H54 (cell line): ENCODE measurements at regions not wholly inside any gene's neighbourhood (a gene's known extent, or its start where the extent isn't known, plus 50 kb on each side); places are given as distances from the start of the nearest gene placed in this dataset.

Source experiments
- DNase-seq: peaks from one replicate; pipeline ENCODE4 v3.0.0; 2011; ENCODE audit warnings: low spot score, mixed read lengths; ENCODE audit not compliant: insufficient read length
- FAIRE-seq: peaks from 3 replicates; lab custom pipeline; 2011; peaks lifted over from hg19 to GRCh38; lab: Jason Lieb, UNC
- POLR2A ChIP-seq: IDR thresholded peaks from 2 replicates; pipeline ENCODE4 v1.6.1; 2011; ENCODE audit warnings: low read depth, mild to moderate bottlenecking, low read length

DNA sequence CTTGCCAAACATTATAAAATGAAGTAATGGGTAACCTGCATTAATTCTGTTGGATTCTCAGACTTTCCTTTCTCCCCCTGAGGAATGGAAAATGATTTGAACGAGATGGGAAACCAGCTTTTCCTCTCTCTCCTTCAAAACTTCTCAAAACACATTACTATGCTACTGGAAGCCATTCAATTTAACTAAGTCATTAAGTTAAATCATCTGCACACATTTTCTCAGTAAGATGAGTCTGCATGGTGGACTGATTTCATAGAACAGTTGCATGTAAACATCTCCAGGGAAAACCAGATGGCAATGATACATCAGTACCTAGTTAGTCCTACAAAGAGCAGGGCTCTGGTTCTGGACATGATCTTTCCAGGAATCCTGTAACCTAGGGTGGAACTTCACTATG, 59.9 kb downstream of the BMP4 start:
- DNase-seq (no peak), FAIRE-seq (no peak)
- no peak for TF ChIP-seq POLR2A

DNA sequence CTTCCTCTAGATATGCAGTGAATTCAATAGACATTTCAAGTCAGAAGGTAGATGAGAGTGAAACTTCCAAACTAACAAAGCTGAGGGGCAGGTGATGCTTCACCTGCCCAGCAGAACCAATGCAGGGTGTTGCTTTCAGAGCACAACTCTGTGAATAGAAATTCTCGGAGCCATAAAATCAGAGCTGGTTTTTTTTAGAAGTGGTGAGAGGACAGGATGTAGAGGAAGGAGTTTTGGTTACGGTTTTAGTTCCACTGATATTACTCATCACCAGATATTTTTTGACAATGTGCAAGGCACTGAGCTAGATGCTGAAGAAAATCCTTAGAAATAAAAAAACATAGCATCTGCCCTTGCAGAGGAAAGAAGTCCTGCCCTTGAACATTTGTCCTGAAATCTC, 62.2 kb downstream of the BMP4 start:
- FAIRE-seq (peak; percentile 23), DNase-seq (no peak)
- TF ChIP-seq POLR2A, result no peak

DNA sequence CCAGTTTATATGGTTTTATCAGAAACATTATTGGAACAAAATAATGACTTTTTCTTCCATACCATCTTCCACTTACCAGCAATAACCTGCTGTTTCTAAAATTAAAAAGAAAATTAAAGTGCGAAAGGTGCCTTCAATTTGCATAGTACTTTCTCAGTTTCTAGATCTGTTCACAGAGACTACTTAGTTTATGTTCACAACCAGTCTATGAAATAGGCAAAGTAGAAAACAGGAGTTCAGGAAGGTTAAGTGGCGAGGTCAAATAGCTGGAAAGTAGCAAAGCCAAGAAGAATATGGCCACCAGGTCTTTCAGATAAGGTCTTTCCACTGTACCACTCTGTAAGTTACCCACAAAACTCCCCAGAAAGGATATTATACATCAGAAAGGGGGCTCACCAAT, 63.3 kb downstream of the BMP4 start:
- FAIRE-seq (no peak), DNase-seq (no peak)
- TF ChIP-seq POLR2A, result no peak

DNA sequence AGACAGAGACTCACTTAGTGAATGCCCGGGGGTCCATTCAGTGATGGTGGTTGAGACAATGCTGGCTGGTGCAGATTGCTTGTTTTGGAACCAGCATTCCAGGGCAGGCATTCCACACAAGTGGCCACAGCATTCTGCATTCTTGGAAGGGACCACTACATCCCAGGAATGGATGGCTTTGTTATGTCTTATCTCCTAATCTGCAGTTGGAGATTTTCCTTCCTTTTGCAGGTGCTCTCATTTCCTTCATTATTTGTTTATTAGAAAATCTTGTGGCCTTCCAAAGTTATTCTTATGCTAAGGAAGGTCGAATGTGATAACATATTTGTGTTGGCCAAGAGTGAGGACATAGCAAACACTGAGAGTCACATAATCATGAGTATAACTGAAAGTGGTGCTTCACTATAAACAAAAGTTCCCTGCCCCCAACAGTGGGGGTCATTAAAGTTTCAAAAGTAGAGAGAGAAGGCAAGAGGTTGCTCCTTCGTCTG, 66.0 kb downstream of the BMP4 start:
- DNase-seq (no peak), FAIRE-seq (no peak)
- TF ChIP-seq POLR2A, result no peak

- DNase-seq (no peak), FAIRE-seq (no peak)
- TF ChIP-seq POLR2A, result no peak
Observed at GRCh38 chr14:53888535-53889386, 67.9 kb downstream of the BMP4 start.

- DNase-seq, result no peak
- no peak for FAIRE-seq
- TF ChIP-seq POLR2A, result no peak
Observed at GRCh38 chr14:53885136-53885640, 71.4 kb downstream of the BMP4 start.

DNA sequence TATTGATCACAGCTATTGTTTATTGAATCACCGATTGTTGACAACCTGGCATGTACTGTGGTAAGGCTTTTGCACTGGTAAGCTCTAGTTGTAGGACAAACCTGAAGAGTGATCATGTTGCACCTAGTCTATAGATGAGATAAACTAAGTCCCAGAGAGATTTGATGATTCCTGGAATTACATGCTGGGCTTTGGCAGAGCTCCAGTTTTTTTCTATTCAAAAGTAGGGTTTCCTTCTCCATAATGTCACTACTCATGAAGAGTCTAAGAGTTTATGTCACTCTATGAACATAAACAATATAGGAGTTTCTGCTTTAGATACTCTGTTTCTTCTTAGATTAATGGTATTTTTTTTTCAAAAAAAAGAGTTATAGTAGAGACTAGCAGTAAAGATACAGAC, 72.0 kb downstream of the BMP4 start:
- no peak for TF ChIP-seq POLR2A
- no peak for FAIRE-seq
- DNase-seq, result no peak

DNA sequence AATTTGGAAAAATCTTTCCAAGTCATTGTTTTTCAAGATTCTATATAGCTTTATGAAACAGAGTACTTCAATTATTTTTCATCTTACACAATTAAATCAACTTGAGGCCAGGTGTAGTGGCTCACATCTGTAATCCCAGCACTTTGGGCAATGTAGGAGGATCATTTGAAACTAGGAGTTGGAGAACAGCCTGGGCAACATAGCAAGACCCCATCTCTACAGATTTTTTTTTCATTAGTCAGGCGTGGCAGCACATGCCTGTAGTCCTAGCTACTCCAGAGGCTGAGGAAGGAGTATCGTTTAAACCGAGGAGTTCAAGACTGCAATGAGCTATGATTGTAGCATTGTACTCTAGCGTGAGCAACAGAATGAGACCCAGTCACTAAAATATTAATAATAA, 72.9 kb downstream of the BMP4 start:
- no peak for TF ChIP-seq POLR2A
- no peak for DNase-seq
- no peak for FAIRE-seq

DNA sequence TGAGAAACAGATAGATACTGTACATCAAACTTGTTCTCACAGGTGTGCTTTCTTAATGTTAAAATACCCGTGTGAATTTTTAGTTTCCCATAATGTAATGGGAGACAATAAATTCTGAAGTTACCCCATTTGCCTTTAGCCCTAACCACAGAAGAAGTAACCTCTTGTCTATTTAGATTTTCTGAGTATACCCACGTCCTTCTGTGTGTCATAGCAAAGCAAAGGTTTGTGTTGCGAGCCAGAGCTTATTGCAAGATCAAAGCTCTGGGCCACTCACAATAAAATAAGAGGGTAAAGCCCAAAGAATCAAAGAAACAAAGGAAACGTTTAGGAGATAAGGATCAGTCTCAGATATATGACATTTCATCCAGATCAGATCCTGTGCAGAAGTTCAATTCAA, 73.9 kb downstream of the BMP4 start:
- no peak for TF ChIP-seq POLR2A
- no peak for FAIRE-seq
- DNase-seq, result no peak

DNA sequence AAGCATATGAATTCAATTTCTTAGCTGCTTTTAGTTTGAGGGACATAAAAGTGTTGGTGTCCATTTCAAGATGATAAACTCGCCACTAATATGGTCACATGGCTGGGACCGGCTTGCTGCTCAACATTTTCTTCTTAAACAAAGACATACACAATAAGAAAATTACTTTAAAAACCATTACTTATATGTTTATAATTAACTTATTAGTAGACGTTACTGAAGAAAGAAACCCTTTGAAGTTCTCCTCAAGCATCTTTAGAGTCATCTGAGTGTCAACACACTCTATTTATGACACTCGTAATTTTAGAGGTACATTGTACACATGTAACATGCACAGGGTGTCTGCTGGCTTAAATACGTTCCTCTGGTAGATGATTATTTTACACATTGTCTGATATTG, 74.7 kb downstream of the BMP4 start:
- DNase-seq (no peak), FAIRE-seq (no peak)
- no peak for TF ChIP-seq POLR2A

DNA sequence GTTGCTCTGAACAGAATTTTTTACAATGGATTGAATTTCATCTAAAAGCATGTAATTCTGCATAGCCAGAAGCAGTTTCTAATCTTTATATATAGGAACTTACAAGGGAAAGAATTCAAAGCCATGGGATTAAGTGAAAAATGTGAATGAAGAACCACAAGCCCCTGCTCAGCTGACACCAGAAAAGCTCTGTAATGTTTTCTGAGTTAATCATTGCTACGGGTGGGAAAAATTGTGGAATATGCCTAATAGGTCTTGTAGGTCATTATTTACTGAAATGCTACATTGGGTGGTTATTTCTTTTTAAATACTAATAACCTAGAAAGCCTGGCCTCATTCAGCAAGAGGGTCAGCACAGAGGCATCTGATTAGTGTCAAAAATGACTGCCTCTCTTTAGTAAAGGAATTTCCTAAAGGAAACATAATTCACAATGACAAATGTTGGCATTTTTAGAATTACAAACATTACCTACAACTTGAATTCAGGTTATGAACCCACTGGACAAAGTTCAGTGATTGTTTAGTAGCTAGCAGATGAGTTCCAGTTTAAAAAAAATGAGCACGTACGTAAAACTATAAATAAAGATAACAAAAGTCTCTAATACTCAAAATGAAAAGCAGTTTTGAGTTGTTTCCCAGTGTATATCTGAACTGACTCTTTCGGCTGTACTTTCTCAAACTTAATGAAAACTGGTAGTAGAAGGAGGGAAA, 75.3 kb downstream of the BMP4 start:
- DNase-seq, result no peak
- FAIRE-seq, result no peak
- TF ChIP-seq POLR2A, result no peak

- DNase-seq, result no peak
- no peak for TF ChIP-seq POLR2A
- FAIRE-seq, result no peak
Observed at GRCh38 chr14:53880761-53881160, 75.9 kb downstream of the BMP4 start.

DNA sequence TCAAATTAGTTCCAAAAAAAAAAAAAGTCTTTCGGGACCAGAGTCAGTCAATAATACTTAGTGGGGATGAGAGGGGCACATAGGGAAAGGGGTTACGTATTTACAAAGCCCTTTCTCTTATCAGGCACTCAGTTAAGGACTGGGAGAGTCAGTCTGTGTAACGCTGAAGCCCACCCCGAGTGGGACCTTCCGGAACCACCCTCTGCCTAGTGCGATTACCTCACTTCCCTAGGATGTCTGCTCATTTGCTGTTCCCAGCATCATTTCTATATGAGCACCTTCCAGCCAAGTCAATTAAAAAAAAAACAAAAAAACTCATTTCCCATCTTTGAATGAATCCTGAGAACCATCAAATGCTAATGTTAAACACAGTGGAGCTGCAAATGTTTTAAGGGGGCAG, 76.9 kb downstream of the BMP4 start:
- FAIRE-seq (no peak), DNase-seq (no peak)
- no peak for TF ChIP-seq POLR2A

GRCh38 chr14:53879022-53879686, 77.5 kb downstream of the BMP4 start:
- no peak for FAIRE-seq
- no peak for TF ChIP-seq POLR2A
- no peak for DNase-seq
